ENCODE measurements at regions not wholly inside any gene's neighbourhood (a gene's known extent, or its start where the extent isn't known, plus 50 kb on each side); places are given as distances from the start of the nearest gene placed in this dataset.

DNA sequence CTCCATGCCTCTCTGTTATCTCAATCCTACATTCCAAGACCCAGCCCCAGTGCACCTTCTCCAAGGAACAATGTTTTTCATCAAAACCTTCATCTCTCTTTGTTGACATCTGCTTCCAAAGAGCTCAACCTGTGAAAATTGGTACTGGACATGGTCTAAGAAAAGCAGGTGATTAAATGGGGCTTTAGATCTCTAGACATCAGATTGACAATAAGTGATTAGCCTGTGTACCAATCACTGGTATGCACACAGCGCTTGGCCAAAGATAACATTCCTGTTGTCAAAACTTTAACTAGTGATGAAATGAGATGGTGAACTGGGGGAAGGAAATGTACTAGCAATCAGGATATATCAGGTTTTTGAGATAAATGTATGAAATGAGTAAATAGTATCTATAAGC is 183.3 kb downstream of the TDRD15 start:
- in situ Hi-C loops (cut with HindIII; ENCODE audit: low pct_unique_long_range_greater_than_20kb, low sequenced_read_pairs): no loop called here

GRCh38 chr2:21310493-21310892 is 186.7 kb downstream of the TDRD15 start:
- in situ Hi-C loops (cut with HindIII; ENCODE audit: low pct_unique_long_range_greater_than_20kb, low sequenced_read_pairs): no loop called here

More for the DNA sequence above, 183.3 kb downstream of the TDRD15 start:
- DNase-seq (ENCODE audit: low read depth): no peak

GRCh38 chr2:21314322-21314835 is 190.6 kb downstream of the TDRD15 start:
- DNase-seq (ENCODE audit: low read depth): no peak
- in situ Hi-C loops (cut with HindIII; ENCODE audit: low pct_unique_long_range_greater_than_20kb, low sequenced_read_pairs): no loop called here

More at GRCh38 chr2:21310493-21310892, 186.7 kb downstream of the TDRD15 start:
- DNase-seq (ENCODE audit: low read depth): no peak

- in situ Hi-C loops (cut with HindIII; ENCODE audit: low pct_unique_long_range_greater_than_20kb, low sequenced_read_pairs): no loop called here
- DNase-seq (ENCODE audit: low read depth): peak; percentile 9
Measured at GRCh38 chr2:21317131-21317530, 193.4 kb downstream of the TDRD15 start.

GRCh38 chr2:21318263-21318662 is 194.5 kb downstream of the TDRD15 start:
- in situ Hi-C loops (cut with HindIII; ENCODE audit: low pct_unique_long_range_greater_than_20kb, low sequenced_read_pairs): no loop called here
- no peak for DNase-seq (ENCODE audit: low read depth)

DNA sequence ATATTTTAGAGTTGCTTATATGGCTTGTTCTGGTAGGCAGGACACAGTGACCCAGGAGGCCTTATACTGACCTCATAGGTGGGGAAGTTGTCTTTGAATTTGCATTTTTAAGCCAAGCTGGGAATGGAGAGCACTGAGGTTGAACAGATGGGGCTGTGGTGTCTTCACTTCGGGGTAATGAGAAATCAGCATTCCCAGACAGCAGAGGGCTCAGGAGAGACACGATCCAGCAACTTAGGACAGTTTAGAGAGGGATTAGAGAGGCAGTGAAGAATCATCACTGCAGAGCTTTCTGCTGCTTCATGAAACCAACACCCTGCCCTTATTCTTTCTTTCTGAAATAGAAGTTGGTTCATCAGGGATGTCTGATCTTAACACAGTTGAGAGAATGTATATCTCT is 202.4 kb downstream of the TDRD15 start:
- in situ Hi-C loops (cut with HindIII; ENCODE audit: low pct_unique_long_range_greater_than_20kb, low sequenced_read_pairs): no loop called here
- DNase-seq (ENCODE audit: low read depth): no peak

DNA sequence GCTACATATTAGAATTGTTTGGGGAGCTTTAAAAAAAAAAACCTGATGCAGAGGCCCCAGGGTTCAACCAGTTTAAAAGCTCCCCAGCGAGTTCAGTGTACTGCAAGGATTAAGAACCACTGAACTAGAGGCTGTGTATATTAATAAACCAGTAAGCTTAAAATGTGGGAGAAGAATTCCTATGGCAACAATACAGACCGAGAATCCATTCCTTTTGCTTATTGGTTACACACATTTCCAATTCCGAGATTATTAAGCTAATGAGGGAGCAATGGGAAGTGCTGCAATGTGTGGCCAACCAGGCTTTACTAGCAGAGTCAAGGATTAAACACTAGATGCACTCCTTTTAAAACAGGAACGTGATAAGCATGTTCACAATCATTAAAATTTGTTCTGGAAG is 204.4 kb downstream of the TDRD15 start:
- no peak for DNase-seq (ENCODE audit: low read depth)
- in situ Hi-C loops (cut with HindIII; ENCODE audit: low pct_unique_long_range_greater_than_20kb, low sequenced_read_pairs): no loop called here

GRCh38 chr2:21330786-21331391 is 207.1 kb downstream of the TDRD15 start:
- DNase-seq (ENCODE audit: low read depth): no peak
- in situ Hi-C loops (cut with HindIII; ENCODE audit: low pct_unique_long_range_greater_than_20kb, low sequenced_read_pairs): no loop called here

DNA sequence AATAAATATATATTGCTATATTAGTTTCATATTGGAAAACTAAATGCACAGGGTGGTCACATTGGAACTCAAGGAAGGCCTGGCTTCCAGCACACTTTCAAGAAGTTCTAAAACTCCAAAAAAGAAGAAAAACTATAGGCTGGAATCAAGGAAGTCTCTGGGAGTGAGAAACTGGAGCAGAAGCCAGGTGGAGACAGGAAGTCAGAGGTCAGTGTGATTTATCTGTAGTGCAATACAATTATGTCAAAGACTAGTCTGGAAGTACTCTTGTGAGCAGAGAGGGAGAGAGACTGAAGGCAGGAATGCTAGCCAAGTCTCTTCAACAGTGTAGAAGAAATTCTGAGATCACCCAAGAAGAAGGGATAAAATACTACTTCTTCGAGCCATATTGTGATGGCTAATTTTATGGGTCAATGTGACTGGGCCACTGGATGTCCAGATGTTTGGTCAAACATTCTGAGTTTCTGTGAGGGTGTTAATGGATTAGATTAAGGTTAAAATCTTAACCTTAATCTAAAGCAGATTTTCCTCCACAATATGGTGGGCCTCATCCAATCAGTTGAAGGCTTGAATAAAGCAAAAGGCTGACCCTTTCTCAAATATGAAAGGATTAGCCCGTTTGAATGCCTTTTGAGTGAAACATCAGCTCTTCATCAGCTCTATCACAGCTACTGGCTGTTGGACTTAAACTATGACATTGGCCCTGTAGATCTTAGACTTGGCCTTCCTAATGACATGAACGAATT is 208.0 kb downstream of the TDRD15 start:
- no peak for DNase-seq (ENCODE audit: low read depth)
- in situ Hi-C loops (cut with HindIII; ENCODE audit: low pct_unique_long_range_greater_than_20kb, low sequenced_read_pairs): no loop called here

GRCh38 chr2:21332993-21333625 is 209.3 kb downstream of the TDRD15 start:
- in situ Hi-C loops (cut with HindIII; ENCODE audit: low pct_unique_long_range_greater_than_20kb, low sequenced_read_pairs): no loop called here
- no peak for DNase-seq (ENCODE audit: low read depth)

DNA sequence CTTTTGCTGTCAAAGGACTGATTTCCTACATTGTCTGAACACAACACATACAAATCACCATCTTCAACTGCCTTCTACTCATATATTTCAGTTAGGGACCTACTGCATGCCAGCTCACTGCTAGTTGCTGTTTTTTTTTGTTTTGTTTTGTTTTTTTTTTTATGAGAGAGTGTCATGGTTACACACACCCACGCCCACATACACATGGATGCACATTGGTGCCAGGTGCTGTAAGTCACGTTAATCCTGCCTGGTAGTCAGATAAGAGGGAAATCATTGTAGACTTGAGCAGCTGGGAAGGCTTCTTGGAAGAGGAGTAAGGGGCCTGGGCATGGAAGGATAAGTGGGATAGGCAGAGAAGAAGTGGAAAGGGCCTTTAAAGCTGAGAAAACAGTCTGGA is 209.9 kb downstream of the TDRD15 start:
- peak; percentile 14 for DNase-seq (ENCODE audit: low read depth)
- in situ Hi-C loops (cut with HindIII; ENCODE audit: low pct_unique_long_range_greater_than_20kb, low sequenced_read_pairs): no loop called here

GRCh38 chr2:21346984-21347383 is 223.2 kb downstream of the TDRD15 start:
- no peak for DNase-seq (ENCODE audit: low read depth)

GRCh38 chr2:21353879-21354679 is 230.3 kb downstream of the TDRD15 start:
- in situ Hi-C loops (cut with HindIII; ENCODE audit: low pct_unique_long_range_greater_than_20kb, low sequenced_read_pairs): no loop called here
- no peak for DNase-seq (ENCODE audit: low read depth)

More at GRCh38 chr2:21346984-21347383, 223.2 kb downstream of the TDRD15 start:
- in situ Hi-C loops (cut with HindIII; ENCODE audit: low pct_unique_long_range_greater_than_20kb, low sequenced_read_pairs): no loop called here

DNA sequence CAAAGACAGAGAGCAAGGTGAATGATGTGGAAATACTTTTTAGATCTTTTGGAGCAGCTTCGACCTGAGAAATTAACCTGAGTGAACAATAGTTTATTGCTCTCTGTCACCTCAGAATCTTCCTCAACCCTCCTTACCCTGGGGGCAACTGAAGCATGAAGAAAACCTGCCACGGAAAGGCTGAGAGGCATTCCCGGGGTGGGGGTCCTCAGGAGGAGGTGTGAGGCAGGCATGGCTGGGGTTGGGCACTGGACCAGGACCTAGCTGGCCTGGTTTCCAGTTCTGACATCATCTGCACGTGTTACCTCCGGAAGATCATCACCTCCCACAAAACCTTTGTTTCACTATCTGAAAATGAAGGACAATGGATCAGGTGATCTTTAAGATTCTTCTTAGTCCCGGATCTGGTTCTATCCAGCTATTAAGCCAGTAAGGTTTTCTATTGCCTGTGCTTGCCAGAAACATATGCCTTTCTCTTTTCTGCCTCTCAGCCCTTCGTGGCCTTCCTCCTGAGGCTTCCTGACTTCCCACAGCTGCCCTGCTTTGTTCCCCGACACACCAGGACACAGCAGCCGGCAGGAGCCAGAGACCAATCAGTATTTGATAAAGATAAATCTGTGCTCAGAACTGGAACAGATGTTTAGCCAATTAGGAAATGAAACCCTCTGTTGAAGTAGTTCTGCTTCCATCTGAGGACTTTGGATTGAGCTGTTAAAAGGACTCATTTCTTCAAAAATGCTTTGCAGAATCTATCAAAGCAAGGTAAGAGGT is 232.5 kb downstream of the TDRD15 start:
- DNase-seq (ENCODE audit: low read depth): no peak
- in situ Hi-C loops (cut with HindIII; ENCODE audit: low pct_unique_long_range_greater_than_20kb, low sequenced_read_pairs): no loop called here

GRCh38 chr2:21356857-21357255 is 233.1 kb downstream of the TDRD15 start:
- in situ Hi-C loops (cut with HindIII; ENCODE audit: low pct_unique_long_range_greater_than_20kb, low sequenced_read_pairs): no loop called here
- DNase-seq (ENCODE audit: low read depth): no peak

DNA sequence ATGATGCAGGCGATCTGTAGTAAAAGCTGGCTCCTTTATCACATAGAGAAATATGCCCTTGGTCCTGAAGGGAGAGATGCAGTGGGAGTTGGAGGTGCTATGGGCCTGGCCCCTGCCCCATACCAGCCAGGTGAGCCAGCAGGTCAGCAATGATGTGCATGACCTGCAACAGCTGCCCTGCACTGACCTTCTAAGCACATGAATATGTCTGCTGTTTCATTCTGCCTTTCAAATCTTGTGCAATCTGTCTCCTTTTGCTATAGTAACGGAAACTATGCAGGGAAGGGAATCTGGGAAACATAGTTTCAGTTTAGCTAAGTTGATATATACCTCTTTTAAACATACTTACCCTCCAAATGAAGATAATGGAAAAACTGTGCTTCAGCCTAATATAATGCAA is 235.2 kb downstream of the TDRD15 start:
- DNase-seq (ENCODE audit: low read depth): no peak
- in situ Hi-C loops (cut with HindIII; ENCODE audit: low pct_unique_long_range_greater_than_20kb, low sequenced_read_pairs): no loop called here

DNA sequence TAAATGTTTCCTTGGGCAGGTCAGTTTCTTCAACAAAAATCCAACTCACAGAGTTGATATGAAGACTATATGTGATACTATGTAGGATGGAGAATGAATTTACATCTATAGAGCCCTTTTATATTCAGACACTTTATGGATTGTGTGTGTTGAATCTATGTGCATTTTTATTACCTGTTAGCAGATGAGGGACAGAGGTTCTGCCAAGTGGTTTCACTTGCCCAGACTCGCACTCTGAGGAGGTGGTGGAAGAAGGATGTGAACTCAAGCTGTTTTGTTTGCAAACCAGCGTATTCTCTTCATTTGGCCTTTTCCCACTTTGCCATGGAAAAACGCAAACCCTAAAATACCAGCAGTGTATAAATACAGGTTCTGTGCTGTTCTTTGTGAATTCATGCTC is 237.6 kb downstream of the TDRD15 start:
- DNase-seq (ENCODE audit: low read depth): no peak
- in situ Hi-C loops (cut with HindIII; ENCODE audit: low pct_unique_long_range_greater_than_20kb, low sequenced_read_pairs): no loop called here

DNA sequence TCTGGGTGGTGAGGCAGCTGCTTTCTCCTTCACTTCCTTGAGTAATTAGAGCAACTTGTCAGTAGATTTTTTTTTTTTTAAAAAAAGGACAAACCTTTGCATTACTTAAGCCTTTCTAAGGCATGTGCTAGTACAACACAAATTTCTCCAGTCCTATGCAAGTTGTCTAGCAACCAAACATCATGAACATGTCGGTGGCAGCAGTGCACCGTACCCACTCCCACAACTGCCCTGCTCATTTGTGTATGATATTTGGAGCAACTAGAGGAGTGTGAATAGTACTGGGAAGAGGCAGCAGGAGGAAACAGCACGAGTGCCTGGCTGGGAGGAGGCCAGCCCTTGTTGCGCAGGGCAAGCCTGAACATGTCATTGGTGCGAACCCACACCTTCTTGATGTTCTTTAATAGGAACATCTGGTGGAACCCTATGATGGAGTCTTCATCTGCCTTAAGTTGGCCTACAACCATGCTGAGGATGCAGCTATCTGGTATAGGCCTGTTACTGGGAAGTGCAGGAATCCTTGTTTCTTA is 238.3 kb downstream of the TDRD15 start:
- no peak for DNase-seq (ENCODE audit: low read depth)
- in situ Hi-C loops (cut with HindIII; ENCODE audit: low pct_unique_long_range_greater_than_20kb, low sequenced_read_pairs): no loop called here
